Middle frontal gyrus (tissue), 1 donor: ENCODE measurements at regions not wholly inside any gene's neighbourhood (a gene's known extent, or its start where the extent isn't known, plus 50 kb on each side); places are given as distances from the start of the nearest gene placed in this dataset.
"Not testable (repeated sequence)": the region's sequence is repeated elsewhere in the genome, so short reads cannot be mapped to it uniquely, and the experiment has no call there.

Source experiments
- DNase-seq: peaks from one replicate; pipeline ENCODE4 v3.0.0-alpha.2; 2015; ENCODE audit warnings: low spot score; ENCODE audit errors: extremely low spot score

DNA sequence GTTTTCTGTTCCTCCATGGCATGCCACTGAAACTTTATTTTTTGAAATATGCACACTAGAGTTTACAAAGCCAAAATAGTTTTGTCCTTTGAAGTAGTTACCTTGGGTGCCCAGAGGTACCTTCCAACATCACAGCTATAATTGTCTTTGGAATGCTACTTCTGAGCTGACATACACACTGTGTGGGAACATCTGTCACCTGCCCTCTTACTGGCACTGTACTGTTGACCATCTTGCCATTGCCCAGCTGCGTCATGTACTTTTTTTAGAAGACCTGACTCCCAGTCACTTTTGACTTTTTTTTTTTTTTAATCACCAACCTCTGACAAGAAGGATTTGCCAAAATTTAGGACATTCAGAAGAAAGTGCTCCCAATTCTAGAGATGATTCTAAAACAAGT is 200.5 kb upstream of the CXorf66 start:
- no peak for DNase-seq

- DNase-seq, result no peak
Measured at GRCh38 chrX:140164391-140164790, 199.1 kb upstream of the CXorf66 start.

- DNase-seq, result no peak
Measured at GRCh38 chrX:140163371-140164159, 198.2 kb upstream of the CXorf66 start.

GRCh38 chrX:140157611-140158010 is 192.3 kb upstream of the CXorf66 start:
- DNase-seq, result no peak

DNA sequence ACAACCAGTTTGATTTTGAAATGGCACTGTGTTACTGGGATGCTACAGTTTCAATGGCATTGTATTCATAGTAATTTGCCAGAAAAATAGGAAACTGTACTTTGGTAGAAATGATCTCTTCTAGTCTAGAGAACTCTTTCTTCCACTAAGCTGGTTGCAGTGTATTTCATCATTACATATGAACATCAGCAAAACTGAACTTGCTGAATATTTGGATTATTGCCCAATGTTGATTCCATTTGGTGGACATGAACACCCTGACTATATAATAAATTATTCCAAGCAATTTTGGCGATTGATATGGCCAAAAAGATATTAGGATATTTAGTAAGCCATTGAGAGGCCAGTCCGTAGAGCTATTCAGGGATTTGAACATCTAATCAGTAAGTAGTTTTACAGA is 191.8 kb upstream of the CXorf66 start:
- no peak for DNase-seq

DNA sequence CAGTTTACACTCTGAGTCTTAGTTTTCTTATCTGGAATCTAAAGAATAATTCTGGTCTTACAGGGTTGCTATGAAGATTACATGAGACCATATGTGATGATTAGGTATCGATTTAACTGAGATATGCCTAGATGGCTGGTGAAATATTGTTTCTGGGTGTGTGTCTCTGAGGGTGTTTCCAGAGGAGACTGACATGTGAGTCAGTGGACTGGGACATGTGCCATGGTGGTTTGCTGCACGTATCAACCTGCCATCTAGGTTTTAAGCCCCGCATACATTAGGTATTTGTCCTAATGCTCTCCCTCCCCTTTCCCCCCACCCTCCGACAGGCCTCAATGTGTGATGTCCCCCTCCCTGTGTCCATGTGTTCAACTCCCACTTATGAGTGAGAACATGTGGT is 186.0 kb upstream of the CXorf66 start:
- no peak for DNase-seq

DNA sequence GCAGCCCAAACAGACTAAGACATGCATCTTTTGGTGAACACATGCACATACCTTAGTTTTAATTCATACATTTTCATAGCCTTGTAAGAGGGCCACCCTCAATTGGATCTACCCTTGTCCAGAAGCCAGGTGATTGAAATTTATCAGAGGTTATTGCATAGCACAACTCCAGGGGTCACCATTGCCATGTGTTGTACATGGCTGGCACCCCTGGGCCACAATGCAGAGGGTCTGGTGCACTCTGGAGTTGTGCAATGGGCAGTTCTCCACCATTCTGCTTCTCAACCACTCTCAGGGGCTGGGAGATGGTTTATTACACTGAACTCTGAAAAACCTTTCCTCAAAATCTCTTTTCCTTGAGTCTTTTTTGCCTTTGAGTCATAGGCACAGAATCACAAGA is 184.4 kb upstream of the CXorf66 start:
- DNase-seq, result no peak

GRCh38 chrX:140141444-140142029 is 176.2 kb upstream of the CXorf66 start:
- no peak for DNase-seq

- DNase-seq, result not testable (repeated sequence)
Measured at GRCh38 chrX:140138492-140138891, 173.2 kb upstream of the CXorf66 start.

DNA sequence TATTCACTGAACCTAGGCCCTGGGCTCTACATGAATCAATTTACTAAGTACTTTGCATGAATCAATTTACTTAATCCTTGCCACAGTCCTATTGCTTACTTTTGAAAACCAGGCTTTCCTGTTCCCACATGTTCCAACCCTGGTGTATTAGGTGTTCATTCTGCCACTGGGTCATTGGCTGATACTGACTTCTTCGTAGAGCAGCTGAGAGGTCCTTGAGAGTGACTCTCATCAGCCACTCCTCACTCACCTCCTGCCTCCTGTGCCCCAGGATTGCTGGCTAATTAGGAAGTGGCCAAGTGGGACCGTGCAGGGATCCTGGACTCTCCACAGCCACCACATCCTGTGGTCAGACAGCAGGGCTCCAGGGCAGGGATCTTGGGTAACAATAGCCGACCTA is 172.7 kb upstream of the CXorf66 start:
- not testable (repeated sequence) for DNase-seq

DNA sequence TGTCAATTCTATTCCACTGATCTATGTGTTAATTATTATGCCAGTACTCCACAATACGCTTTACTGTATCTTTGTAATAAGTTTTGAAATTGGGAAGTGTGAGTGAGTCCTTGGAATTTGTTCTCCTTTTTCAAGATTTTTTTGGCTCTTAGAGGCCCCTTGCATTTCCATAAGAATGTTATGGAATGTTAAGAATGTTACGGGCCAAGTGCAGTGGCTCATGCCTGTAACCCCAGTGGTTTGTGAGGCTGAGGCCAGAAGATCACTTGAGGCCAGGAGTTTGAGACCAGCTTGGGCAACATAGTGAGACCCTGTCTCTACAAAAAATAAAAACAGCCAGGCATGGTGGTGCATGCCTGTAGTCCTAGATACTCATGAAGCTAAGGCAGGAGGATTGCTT is 167.6 kb upstream of the CXorf66 start:
- no peak for DNase-seq

DNA sequence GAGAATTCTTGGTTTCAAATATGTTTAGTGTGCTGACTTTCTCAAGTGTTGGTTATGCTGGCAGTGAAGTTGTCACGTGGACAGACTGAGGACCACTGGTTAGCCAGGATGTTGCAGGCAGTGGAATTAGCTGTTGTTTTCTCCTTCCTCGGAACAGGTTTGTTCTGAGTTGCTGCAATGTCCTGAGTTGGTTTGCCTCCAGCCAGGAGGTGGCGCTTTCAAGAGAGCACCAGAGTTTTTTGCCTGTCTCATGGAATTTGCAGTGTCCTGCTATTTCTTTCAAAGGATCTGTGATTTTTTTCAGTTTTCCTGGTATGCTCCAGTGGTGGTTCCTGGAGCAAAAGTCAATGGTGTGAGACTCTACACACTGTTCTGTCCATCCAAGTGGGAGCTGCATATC is 158.1 kb upstream of the CXorf66 start:
- no peak for DNase-seq

DNA sequence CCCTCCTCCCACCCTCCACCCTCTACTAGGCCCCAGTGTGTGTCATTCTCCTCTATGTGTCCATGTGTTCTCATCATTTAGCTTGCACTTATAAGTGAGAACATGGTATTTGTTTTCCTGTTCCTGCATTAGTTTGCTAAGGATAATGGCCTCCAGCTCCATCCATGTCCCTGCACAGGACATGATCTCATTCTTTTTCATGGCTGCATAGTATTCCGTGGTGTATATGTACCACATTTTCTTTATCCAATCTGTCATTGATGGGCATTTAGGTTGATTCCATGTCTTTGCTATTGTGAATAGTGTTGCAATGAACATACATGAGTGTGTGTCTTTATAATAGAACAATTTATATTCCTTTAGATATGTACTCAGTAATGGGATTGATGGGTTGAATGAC is 148.7 kb upstream of the CXorf66 start:
- DNase-seq, result not testable (repeated sequence)

DNA sequence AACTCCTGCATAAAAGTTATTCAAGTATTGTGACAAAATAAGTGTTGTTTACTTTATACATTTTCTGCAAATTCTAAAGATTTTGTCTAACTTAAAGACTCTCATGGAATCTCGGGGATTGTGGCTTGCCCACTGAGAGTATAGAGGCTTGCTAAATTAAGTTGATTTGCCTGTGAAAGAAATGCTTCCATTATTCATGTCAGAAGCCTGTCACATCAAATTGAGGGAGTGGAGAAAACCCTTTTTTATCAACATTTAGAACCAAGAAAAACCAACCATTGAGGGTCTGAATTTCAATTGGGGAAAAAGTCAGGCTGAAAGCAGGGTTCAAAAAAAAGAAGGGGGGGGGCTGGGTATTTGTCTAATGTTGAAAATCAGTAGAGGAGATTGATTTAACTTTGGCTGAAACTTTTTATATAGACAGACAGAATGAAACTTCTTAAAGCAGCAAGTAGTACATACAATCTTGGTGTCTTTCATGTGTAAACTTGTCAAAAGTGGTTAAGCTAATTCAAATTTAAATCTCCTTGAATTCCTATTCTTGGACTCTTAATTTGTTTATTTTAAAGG is 144.8 kb upstream of the CXorf66 start:
- DNase-seq, result no peak

- DNase-seq, result no peak
Measured at GRCh38 chrX:140104760-140105159, 139.4 kb upstream of the CXorf66 start.

GRCh38 chrX:140099221-140099620 is 133.9 kb upstream of the CXorf66 start:
- DNase-seq, result no peak

- no peak for DNase-seq
Measured at GRCh38 chrX:140092121-140092520, 126.8 kb upstream of the CXorf66 start.

- DNase-seq, result no peak
Measured at GRCh38 chrX:140091125-140091886, 126.0 kb upstream of the CXorf66 start.

GRCh38 chrX:140090800-140091124 is 125.4 kb upstream of the CXorf66 start:
- no peak for DNase-seq

DNA sequence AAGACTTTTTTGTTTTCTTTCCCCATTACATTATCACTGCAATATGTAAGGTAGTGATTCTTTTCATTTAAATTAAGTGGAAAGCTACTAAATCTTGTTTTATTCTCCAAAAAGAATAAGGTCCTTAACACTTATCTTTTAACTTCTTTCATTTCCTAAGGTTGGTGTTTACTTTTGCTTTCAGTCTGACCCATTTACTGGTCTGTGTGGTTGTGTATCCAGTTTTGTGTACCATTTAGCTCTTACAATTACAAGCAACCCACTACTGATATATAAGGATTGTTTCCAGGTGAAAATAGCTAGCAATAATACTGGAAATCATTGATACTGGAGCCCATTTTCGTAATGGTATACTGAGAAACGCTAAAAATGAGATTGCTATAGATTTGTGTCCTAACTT is 123.1 kb upstream of the CXorf66 start:
- DNase-seq, result no peak

DNA sequence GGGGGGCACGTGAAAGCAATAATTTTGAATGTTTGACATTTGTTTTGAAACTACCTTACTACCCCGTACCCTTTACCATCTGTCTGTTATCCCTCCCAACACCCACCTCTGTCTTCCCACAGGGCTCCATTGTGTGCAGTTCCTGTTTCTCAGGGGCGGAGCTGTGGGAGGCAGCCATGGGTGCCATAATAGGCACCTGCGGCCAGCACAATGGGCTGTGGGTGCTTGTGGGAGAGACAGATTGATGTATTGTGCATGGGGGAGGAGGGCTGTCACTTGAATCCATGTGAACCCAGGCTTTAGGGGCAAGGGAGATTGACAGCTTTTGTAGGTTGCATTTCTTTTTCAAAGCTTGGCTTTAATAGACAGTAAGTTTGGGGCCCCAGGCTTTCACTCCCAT is 122.6 kb upstream of the CXorf66 start:
- DNase-seq, result no peak

DNA sequence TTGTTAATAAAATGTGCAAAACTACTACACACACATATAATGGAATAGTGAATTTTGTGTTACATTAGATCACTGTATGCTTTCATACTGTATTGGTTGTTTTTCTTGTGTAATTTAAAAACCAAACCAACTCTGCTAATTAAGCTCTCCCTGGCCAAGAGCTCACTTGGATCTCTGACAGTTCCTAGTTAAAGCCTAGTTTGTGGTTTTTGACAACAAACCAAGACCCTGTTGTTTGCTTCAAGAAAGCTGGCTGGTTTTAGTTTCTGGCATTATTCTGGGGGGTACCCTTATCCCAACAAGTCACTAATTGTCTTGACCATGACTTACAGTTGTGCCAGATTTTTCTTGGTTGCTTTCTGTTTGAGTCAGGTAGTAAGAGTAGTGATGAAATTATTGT is 121.4 kb upstream of the CXorf66 start:
- no peak for DNase-seq
